ENCODE measurements at regions not wholly inside any gene's neighbourhood (a gene's known extent, or its start where the extent isn't known, plus 50 kb on each side); places are given as distances from the start of the nearest gene placed in this dataset.

- Histone ChIP-seq H3K27ac (ENCODE audit: low read length) (no peak overlapping the region), H2AFZ (ENCODE audit: low read length) (no peak overlapping the region), H3F3A (ENCODE audit: low read length, unreplicated experiment) (no peaks in the 10 kb centered on the region), H3K4me2 (ENCODE audit: low read length) (no peak overlapping the region), H3K4me3 (ENCODE audit: low read length) (no peak overlapping the region), H3K9ac (ENCODE audit: low read length) (no peak overlapping the region), H3K79me2 (ENCODE audit: low read length) (no peaks in the 10 kb centered on the region), H3K36me3 (ENCODE audit: low read depth, low read length) (no peaks in the 10 kb centered on the region), H3K9me3 (ENCODE audit: low read length) (no peaks in the 10 kb centered on the region), H4K20me1 (ENCODE audit: low read length) (no peaks in the 10 kb centered on the region), H3K9me2 (replicated peaks; ENCODE audit: low read length) (no peaks in the 10 kb centered on the region), H3K4me1 (ENCODE audit: insufficient read depth, low read length) (peaks cover 6% of the 10 kb centered on the region; the same call in 1 of the 2 replicates), H3K27me3 (ENCODE audit: low read length) (no peaks in the 10 kb centered on the region)
- POLR2A ChIA-PET (ENCODE audit: unreplicated experiment): no interaction called here
- ATAC-seq (no peak), DNase-seq (no peak)
- intact Hi-C loops (cut with micrococcal nuclease): no loop called here
- TF ChIP-seq, protein P1, sequence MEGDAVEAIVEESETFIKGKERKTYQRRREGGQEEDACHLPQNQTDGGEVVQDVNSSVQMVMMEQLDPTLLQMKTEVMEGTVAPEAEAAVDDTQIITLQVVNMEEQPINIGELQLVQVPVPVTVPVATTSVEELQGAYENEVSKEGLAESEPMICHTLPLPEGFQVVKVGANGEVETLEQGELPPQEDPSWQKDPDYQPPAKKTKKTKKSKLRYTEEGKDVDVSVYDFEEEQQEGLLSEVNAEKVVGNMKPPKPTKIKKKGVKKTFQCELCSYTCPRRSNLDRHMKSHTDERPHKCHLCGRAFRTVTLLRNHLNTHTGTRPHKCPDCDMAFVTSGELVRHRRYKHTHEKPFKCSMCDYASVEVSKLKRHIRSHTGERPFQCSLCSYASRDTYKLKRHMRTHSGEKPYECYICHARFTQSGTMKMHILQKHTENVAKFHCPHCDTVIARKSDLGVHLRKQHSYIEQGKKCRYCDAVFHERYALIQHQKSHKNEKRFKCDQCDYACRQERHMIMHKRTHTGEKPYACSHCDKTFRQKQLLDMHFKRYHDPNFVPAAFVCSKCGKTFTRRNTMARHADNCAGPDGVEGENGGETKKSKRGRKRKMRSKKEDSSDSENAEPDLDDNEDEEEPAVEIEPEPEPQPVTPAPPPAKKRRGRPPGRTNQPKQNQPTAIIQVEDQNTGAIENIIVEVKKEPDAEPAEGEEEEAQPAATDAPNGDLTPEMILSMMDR (conservative IDR thresholded peaks at IDR 0.05; ENCODE audit: low read depth, low read length): no peak
- no peak for TF ChIP-seq EZH2phosphoT487 (IDR thresholded peaks at IDR 0.05; ENCODE audit: borderline replicate concordance, low read length)
- no peak for TF ChIP-seq EZH2 (IDR thresholded peaks at IDR 0.05; ENCODE audit: low read length, unreplicated experiment)
- BruUV-seq (replicated peaks): no TSS peak
- CTCF ChIA-PET: no interaction called here
These were observed 69.1 kb upstream of the MAN2A1 start for GRCh38 chr5:109620651-109621050.

DNA sequence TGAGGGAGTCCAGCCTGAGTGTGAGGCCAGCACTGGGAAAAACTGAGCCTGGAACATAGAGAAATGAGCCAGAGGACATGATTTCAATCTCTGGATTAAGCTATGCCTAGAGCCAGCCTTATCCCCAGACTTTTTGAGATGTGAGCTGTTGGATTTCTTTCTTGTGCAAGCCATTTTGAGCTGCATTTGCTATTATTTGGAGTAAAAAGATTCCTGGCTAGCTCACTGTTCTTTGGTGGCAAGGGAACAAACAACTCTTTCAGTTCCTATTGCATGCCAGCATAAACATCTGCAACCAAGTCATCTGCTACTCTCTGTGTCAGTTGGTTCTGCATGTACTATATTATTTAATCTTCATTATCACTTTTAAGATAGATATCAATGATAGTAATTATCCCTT is 70.1 kb upstream of the MAN2A1 start:
- Histone ChIP-seq H4K20me1 (ENCODE audit: low read length) (no peaks in the 10 kb centered on the region), H3K27me3 (ENCODE audit: low read length) (no peaks in the 10 kb centered on the region), H3K9ac (ENCODE audit: low read length) (no peak overlapping the region), H3K79me2 (ENCODE audit: low read length) (no peaks in the 10 kb centered on the region), H3F3A (ENCODE audit: low read length, unreplicated experiment) (no peaks in the 10 kb centered on the region), H3K4me3 (ENCODE audit: low read length) (no peak overlapping the region), H3K9me3 (ENCODE audit: low read length) (no peaks in the 10 kb centered on the region), H2AFZ (ENCODE audit: low read length) (no peak overlapping the region), H3K9me2 (replicated peaks; ENCODE audit: low read length) (no peaks in the 10 kb centered on the region), H3K4me2 (ENCODE audit: low read length) (no peak overlapping the region), H3K4me1 (ENCODE audit: insufficient read depth, low read length) (peaks cover 6% of the 10 kb centered on the region; the same call in 1 of the 2 replicates), H3K27ac (ENCODE audit: low read length) (no peak overlapping the region), H3K36me3 (ENCODE audit: low read depth, low read length) (no peaks in the 10 kb centered on the region)
- POLR2A ChIA-PET (ENCODE audit: unreplicated experiment): no interaction called here
- DNase-seq: no peak
- intact Hi-C loops (cut with micrococcal nuclease): no loop called here
- CTCF ChIA-PET: no interaction called here
- no TSS peak for BruUV-seq (replicated peaks)
- no peak for ATAC-seq
- TF ChIP-seq, protein P1 (conservative IDR thresholded peaks at IDR 0.05; ENCODE audit: low read depth, low read length): no peak
- TF ChIP-seq EZH2phosphoT487 (IDR thresholded peaks at IDR 0.05; ENCODE audit: borderline replicate concordance, low read length) (no peak), EZH2 (IDR thresholded peaks at IDR 0.05; ENCODE audit: low read length, unreplicated experiment) (no peak)

DNA sequence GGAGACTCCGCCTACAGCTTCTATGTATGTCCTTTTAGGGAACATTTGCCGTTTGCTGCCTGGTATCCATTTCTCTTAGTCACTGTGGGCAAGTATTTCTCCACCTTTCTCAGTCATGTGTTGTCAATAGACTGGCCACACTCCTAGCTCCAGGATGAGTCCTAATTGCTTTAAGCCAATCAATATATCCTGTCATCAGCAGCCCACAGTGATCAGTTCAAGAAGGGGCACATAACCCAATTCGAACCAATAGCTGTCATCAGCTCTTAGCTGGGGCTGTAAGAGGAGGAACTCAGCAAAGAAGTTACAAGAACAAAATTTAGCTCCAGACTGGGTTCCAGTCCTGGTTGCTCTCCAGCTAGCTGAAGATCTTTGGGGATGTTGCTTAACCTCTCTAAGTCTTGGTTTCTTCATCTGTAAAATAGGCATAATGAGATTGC is 70.7 kb upstream of the MAN2A1 start:
- no TSS peak for BruUV-seq (replicated peaks)
- no peak overlapping the region for H3K9ac ChIP-seq (ENCODE audit: low read length)
- H2AFZ ChIP-seq (ENCODE audit: low read length): no peak overlapping the region
- H3K36me3 ChIP-seq (ENCODE audit: low read depth, low read length): no peaks in the 10 kb centered on the region
- no peaks in the 10 kb centered on the region for H3K27me3 ChIP-seq (ENCODE audit: low read length)
- no peak overlapping the region for H3K4me2 ChIP-seq (ENCODE audit: low read length)
- TF ChIP-seq, protein P1 (conservative IDR thresholded peaks at IDR 0.05; ENCODE audit: low read depth, low read length): no peak
- TF ChIP-seq EZH2 (IDR thresholded peaks at IDR 0.05; ENCODE audit: low read length, unreplicated experiment) (no peak), EZH2phosphoT487 (IDR thresholded peaks at IDR 0.05; ENCODE audit: borderline replicate concordance, low read length) (no peak)
- H3F3A ChIP-seq (ENCODE audit: low read length, unreplicated experiment): no peaks in the 10 kb centered on the region
- ATAC-seq (no peak), DNase-seq (no peak)
- POLR2A ChIA-PET (ENCODE audit: unreplicated experiment): no interaction called here
- CTCF ChIA-PET: no interaction called here
- H3K9me3 ChIP-seq (ENCODE audit: low read length): no peaks in the 10 kb centered on the region
- H3K27ac ChIP-seq (ENCODE audit: low read length): no peak overlapping the region
- intact Hi-C loops (cut with micrococcal nuclease): no loop called here
- no peaks in the 10 kb centered on the region for H3K79me2 ChIP-seq (ENCODE audit: low read length)
- no peaks in the 10 kb centered on the region for H3K9me2 ChIP-seq (replicated peaks; ENCODE audit: low read length)
- peaks cover 6% of the 10 kb centered on the region; the same call in 1 of the 2 replicates for H3K4me1 ChIP-seq (ENCODE audit: insufficient read depth, low read length)
- no peaks in the 10 kb centered on the region for H4K20me1 ChIP-seq (ENCODE audit: low read length)
- H3K4me3 ChIP-seq (ENCODE audit: low read length): no peak overlapping the region

Data from PC-3 (cell line).